ENCODE measurements at regions not wholly inside any gene's neighbourhood (a gene's known extent, or its start where the extent isn't known, plus 50 kb on each side); places are given as distances from the start of the nearest gene placed in this dataset.

DNA sequence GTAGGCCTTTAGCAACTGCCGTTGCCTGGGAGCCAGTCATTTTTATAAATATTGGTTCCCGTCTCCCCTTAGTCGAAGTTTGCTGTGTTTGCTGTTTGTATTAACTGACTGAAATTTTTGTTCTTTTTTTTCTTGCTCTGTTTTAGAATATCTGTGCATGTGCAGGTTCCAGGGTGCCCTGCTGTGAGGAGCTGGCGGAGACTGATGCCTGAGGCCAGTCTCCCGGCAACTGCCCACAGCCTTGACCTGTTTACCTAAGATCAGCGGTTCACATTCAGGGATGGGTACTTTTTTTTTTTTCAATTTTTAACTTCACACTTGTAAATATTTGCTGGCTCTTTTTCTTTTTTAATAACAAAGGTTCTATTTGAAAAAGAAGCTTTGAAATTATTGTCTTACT, 262.6 kb upstream of the ADAMTS16 start:
- TF ChIP-seq, protein P1, sequence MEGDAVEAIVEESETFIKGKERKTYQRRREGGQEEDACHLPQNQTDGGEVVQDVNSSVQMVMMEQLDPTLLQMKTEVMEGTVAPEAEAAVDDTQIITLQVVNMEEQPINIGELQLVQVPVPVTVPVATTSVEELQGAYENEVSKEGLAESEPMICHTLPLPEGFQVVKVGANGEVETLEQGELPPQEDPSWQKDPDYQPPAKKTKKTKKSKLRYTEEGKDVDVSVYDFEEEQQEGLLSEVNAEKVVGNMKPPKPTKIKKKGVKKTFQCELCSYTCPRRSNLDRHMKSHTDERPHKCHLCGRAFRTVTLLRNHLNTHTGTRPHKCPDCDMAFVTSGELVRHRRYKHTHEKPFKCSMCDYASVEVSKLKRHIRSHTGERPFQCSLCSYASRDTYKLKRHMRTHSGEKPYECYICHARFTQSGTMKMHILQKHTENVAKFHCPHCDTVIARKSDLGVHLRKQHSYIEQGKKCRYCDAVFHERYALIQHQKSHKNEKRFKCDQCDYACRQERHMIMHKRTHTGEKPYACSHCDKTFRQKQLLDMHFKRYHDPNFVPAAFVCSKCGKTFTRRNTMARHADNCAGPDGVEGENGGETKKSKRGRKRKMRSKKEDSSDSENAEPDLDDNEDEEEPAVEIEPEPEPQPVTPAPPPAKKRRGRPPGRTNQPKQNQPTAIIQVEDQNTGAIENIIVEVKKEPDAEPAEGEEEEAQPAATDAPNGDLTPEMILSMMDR (IDR thresholded peaks at IDR 0.05; ENCODE audit: poor library complexity, severe bottlenecking) = no peak
- Histone ChIP-seq H3K4me3 (ENCODE audit: severe bottlenecking) (no peak overlapping the region), H3K27ac (ENCODE audit: poor library complexity, severe bottlenecking) (no peak overlapping the region), H3K9me3 (ENCODE audit: severe bottlenecking) (no peaks in the 10 kb centered on the region), H3K36me3 (ENCODE audit: low read depth) (no peaks in the 10 kb centered on the region), H3K4me1 (ENCODE audit: insufficient read depth, poor library complexity, severe bottlenecking) (no peaks in the 10 kb centered on the region), H3K27me3 (ENCODE audit: insufficient read depth, poor library complexity, severe bottlenecking) (peaks cover 11% of the 10 kb centered on the region)
- no peak for ATAC-seq (ENCODE audit: low read depth)
- DNase-seq (ENCODE audit: low spot score) = no peak

DNA sequence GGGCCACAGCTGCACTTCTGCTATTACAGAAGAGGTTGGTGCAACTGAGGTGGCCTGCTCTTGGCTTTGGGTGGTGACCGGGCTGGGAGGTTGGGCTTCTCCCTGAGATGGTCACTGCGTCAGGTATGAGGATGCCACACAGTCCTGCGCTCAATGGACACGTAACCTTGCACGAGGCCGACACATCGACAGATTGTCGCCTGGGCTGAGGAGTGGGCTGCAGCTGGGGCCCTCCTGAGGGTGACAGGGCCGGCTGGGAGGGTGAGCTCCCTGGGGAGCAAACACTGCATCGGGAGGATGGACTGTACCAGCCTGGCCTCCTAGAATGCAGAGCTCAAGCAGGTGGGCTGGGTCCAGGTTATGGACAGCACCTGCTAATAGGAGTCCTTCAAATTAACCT, 261.1 kb upstream of the ADAMTS16 start:
- H3K36me3 ChIP-seq (ENCODE audit: low read depth) = no peaks in the 10 kb centered on the region
- ATAC-seq (ENCODE audit: low read depth) (no peak), DNase-seq (ENCODE audit: low spot score) (no peak)
- no peak overlapping the region for H3K27ac ChIP-seq (ENCODE audit: poor library complexity, severe bottlenecking)
- no peaks in the 10 kb centered on the region for H3K27me3 ChIP-seq (ENCODE audit: insufficient read depth, poor library complexity, severe bottlenecking)
- TF ChIP-seq, protein P1 (IDR thresholded peaks at IDR 0.05; ENCODE audit: poor library complexity, severe bottlenecking) = no peak
- H3K9me3 ChIP-seq (ENCODE audit: severe bottlenecking) = no peaks in the 10 kb centered on the region
- no peaks in the 10 kb centered on the region for H3K4me1 ChIP-seq (ENCODE audit: insufficient read depth, poor library complexity, severe bottlenecking)
- no peak overlapping the region for H3K4me3 ChIP-seq (ENCODE audit: severe bottlenecking)

DNA sequence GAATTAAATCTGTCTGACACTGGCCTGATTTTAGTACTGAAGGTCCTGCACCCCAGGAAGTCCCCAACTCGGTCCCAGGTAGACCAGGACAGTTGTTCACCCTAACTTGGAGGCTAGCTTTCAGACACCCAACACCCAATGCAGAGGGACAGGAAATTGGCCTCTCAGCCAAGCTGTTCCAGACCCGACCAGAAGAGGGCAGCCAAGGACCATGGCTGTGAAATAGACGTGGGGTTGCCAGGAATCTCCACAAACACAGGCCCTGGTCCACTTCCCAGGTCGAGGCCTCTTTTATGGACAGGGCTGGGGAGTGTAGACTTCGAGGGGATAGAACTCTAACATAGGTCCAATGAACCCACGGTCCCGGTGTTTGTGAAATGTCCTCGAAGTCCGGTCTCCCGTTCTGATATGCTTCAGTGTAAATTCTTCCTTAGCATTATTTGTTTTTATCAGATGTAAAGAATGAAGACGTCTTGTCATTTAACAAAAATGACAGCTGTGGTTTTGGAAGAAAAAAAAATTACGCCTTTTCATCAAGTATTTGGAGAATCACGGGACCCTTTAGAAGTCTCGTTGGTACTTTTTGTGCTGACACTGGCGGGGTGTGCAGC, 260.3 kb upstream of the ADAMTS16 start:
- Histone ChIP-seq H3K9me3 (ENCODE audit: severe bottlenecking) (no peaks in the 10 kb centered on the region), H3K27me3 (ENCODE audit: insufficient read depth, poor library complexity, severe bottlenecking) (no peaks in the 10 kb centered on the region), H3K36me3 (ENCODE audit: low read depth) (no peaks in the 10 kb centered on the region), H3K4me1 (ENCODE audit: insufficient read depth, poor library complexity, severe bottlenecking) (no peaks in the 10 kb centered on the region), H3K4me3 (ENCODE audit: severe bottlenecking) (no peak overlapping the region), H3K27ac (ENCODE audit: poor library complexity, severe bottlenecking) (no peak overlapping the region)
- DNase-seq (ENCODE audit: low spot score) = no peak
- ATAC-seq (ENCODE audit: low read depth) = peak; percentile 64
- TF ChIP-seq, protein P1 (IDR thresholded peaks at IDR 0.05; ENCODE audit: poor library complexity, severe bottlenecking) = peak; percentile 98

DNA sequence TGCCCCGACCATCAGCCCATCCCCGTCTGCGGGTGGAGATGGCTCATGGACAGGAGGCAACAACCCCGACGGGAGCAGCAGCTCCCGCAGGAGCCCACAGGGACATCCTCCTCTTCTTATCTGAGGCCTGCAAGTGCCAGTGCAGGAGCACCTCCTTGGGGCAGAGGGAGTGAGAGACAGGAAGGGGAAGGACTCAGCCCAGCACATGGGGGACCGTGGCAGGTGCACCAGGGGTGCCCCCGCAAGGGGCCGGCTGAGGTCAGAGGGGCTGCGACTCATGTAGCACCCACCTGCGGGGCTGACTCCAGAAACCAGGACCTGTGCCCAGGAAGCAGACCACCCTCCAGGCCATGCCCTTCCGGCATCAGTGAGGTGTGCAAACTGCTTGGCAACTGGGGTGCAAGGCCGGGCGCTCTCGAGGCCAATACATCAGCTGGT, 259.8 kb upstream of the ADAMTS16 start:
- ATAC-seq (ENCODE audit: low read depth) (no peak), DNase-seq (ENCODE audit: low spot score) (no peak)
- H3K36me3 ChIP-seq (ENCODE audit: low read depth) = no peaks in the 10 kb centered on the region
- H3K27me3 ChIP-seq (ENCODE audit: insufficient read depth, poor library complexity, severe bottlenecking) = no peaks in the 10 kb centered on the region
- no peaks in the 10 kb centered on the region for H3K4me1 ChIP-seq (ENCODE audit: insufficient read depth, poor library complexity, severe bottlenecking)
- no peaks in the 10 kb centered on the region for H3K9me3 ChIP-seq (ENCODE audit: severe bottlenecking)
- H3K4me3 ChIP-seq (ENCODE audit: severe bottlenecking) = no peak overlapping the region
- no peak overlapping the region for H3K27ac ChIP-seq (ENCODE audit: poor library complexity, severe bottlenecking)
- TF ChIP-seq, protein P1 (IDR thresholded peaks at IDR 0.05; ENCODE audit: poor library complexity, severe bottlenecking) = no peak

DNA sequence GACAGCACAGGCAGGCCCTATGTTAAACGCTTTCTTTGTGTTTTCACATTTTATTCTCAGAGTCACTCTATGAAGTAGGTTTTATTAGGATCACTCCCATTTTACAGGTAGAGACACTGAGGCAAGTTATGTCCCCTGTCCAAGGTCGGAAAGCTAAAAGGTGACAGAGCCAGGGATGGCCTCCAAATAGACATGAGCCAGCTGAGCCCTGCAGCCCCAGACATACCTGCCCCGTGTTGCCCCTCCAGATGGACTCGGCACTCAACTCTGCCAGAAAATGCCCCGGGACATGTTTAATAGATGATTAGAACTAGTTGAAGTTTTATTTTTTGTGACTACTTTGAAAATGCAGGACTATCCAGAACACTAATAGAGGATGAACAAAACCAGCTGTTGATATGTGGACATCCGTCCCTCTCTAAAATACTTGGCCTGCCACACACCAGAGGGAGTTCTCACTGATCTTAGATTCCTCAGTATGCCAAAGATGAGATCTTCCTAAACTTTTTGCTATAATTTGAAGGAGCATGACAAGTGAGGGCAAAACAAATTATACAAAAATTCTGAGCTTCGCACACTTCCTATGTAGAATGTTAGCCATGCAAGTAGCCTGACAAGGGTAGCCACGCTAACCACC, 258.6 kb upstream of the ADAMTS16 start:
- ATAC-seq (ENCODE audit: low read depth) (no peak), DNase-seq (ENCODE audit: low spot score) (no peak)
- Histone ChIP-seq H3K27me3 (ENCODE audit: insufficient read depth, poor library complexity, severe bottlenecking) (no peaks in the 10 kb centered on the region), H3K27ac (ENCODE audit: poor library complexity, severe bottlenecking) (no peak overlapping the region), H3K36me3 (ENCODE audit: low read depth) (no peaks in the 10 kb centered on the region), H3K4me3 (ENCODE audit: severe bottlenecking) (no peak overlapping the region), H3K9me3 (ENCODE audit: severe bottlenecking) (no peaks in the 10 kb centered on the region), H3K4me1 (ENCODE audit: insufficient read depth, poor library complexity, severe bottlenecking) (no peaks in the 10 kb centered on the region)
- TF ChIP-seq, protein P1 (IDR thresholded peaks at IDR 0.05; ENCODE audit: poor library complexity, severe bottlenecking) = no peak
